ENCODE measurements at regions not wholly inside any gene's neighbourhood (a gene's known extent, or its start where the extent isn't known, plus 50 kb on each side); places are given as distances from the start of the nearest gene placed in this dataset.

GRCh38 chr1:201718346-201719202 is 110.4 kb upstream of the IPO9 start:
- intact Hi-C loops (cut with DNase I), result no loop called here
- H3K27me3 ChIP-seq, result no peaks in the 10 kb centered on the region
- TF ChIP-seq, protein P1, sequence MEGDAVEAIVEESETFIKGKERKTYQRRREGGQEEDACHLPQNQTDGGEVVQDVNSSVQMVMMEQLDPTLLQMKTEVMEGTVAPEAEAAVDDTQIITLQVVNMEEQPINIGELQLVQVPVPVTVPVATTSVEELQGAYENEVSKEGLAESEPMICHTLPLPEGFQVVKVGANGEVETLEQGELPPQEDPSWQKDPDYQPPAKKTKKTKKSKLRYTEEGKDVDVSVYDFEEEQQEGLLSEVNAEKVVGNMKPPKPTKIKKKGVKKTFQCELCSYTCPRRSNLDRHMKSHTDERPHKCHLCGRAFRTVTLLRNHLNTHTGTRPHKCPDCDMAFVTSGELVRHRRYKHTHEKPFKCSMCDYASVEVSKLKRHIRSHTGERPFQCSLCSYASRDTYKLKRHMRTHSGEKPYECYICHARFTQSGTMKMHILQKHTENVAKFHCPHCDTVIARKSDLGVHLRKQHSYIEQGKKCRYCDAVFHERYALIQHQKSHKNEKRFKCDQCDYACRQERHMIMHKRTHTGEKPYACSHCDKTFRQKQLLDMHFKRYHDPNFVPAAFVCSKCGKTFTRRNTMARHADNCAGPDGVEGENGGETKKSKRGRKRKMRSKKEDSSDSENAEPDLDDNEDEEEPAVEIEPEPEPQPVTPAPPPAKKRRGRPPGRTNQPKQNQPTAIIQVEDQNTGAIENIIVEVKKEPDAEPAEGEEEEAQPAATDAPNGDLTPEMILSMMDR (IDR thresholded peaks at IDR 0.05), result no peak
- no peak for TF ChIP-seq POLR2A (IDR thresholded peaks at IDR 0.05)
- ATAC-seq (no peak), DNase-seq (peak in 1 of 5 donors; percentile 60)
- H3K27ac ChIP-seq, result peak overlapping the region in 10 of 12 donors; percentile 60 to 98 (median 84)
- H3K4me3 ChIP-seq, result no peak overlapping the region
- 94 to 96% (median 95%) methylated on average over 35 to 36 of the region's 36 CpGs for WGBS, 4 donors
- no peaks in the 10 kb centered on the region for H3K9me3 ChIP-seq
- peaks cover 15 to 100% (median 88%) of the 10 kb centered on the region in 12 donors for H3K4me1 ChIP-seq
- H3K36me3 ChIP-seq, result peaks cover 0 to 34% (median 8%) of the 10 kb centered on the region in 9 donors

DNA sequence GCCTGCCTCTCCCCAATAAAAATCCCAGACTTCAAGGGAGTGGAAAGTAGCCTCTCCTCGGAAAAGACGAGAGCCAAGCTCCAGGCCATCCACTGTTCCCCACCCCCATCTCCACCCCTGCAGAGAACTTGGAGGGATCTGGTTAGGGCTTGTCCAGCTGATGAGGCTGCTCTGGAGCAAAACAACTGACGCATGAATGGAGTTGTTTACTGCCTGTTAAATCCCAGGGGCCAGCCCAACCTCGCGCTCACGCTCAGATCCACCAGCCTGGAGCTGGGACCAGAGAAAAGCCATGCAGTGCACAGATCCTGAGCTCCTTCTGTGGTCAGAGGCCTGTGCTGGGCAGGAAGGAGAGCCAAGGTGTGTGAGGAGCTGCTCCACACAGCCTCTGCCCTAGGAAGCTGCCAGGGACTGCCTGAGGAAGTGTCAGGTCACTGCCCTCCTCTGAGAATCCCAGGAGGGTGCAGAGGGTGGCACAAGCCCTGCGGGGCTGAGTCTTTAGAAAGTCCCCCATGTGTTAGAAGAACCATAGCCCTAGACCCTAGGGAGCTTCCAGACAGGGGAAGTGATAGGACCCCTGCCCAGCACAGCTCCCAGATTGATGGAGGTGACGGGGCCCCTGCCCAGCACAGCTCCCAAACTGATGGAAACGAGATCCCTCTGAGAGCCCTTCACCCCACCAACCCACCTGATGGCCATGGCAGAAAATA is 109.0 kb upstream of the IPO9 start:
- peak in 1 of 2 donors; percentile 42 for TF ChIP-seq POLR2A (IDR thresholded peaks at IDR 0.05)
- TF ChIP-seq, protein P1 (IDR thresholded peaks at IDR 0.05), result no peak
- 35 to 46% (median 40%) methylated on average over 6 to 9 of the region's 9 CpGs for WGBS, 4 donors

GRCh38 chr1:201720522-201720844 is 108.5 kb upstream of the IPO9 start:
- 70 to 81% (median 74%) methylated on average over 3 of the region's 3 CpGs for WGBS, 4 donors
- no peaks in the 10 kb centered on the region for H3K9me3 ChIP-seq
- TF ChIP-seq POLR2A (IDR thresholded peaks at IDR 0.05), result no peak
- TF ChIP-seq, protein P1 (IDR thresholded peaks at IDR 0.05), result no peak

More for the DNA sequence above, 109.0 kb upstream of the IPO9 start:
- H3K27me3 ChIP-seq, result no peaks in the 10 kb centered on the region
- peaks cover 0 to 34% (median 8%) of the 10 kb centered on the region in 9 donors for H3K36me3 ChIP-seq
- no peak overlapping the region for H3K4me3 ChIP-seq
- peak; percentile 26 to 75 (median 60) for ATAC-seq
- peaks cover 15 to 100% (median 86%) of the 10 kb centered on the region in 12 donors for H3K4me1 ChIP-seq
- peak overlapping the region; percentile 54 to 98 (median 82) for H3K27ac ChIP-seq
- no peaks in the 10 kb centered on the region for H3K9me3 ChIP-seq
- peak; percentile 74 to 88 (median 86) for DNase-seq
- intact Hi-C loops (cut with DNase I), result loop anchor here in 1 of 10 donors (2.0 kb wide), 1 partner anchor 17 kb away; no protein-coding TSS in a partner anchor

More at GRCh38 chr1:201720522-201720844, 108.5 kb upstream of the IPO9 start:
- ATAC-seq (no peak), DNase-seq (no peak)
- no peaks in the 10 kb centered on the region for H3K27me3 ChIP-seq
- peak overlapping the region; percentile 54 to 98 (median 82) for H3K27ac ChIP-seq
- H3K36me3 ChIP-seq, result peaks cover 0 to 31% (median 8%) of the 10 kb centered on the region in 9 donors
- H3K4me1 ChIP-seq, result peaks cover 14 to 100% (median 85%) of the 10 kb centered on the region in 12 donors
- intact Hi-C loops (cut with DNase I), result loop anchor here in 1 of 10 donors (2.0 kb wide), 1 partner anchor 16 kb away; no protein-coding TSS in a partner anchor
- no peak overlapping the region for H3K4me3 ChIP-seq
